ENCODE measurements at regions not wholly inside any gene's neighbourhood (a gene's known extent, or its start where the extent isn't known, plus 50 kb on each side); places are given as distances from the start of the nearest gene placed in this dataset.

DNA sequence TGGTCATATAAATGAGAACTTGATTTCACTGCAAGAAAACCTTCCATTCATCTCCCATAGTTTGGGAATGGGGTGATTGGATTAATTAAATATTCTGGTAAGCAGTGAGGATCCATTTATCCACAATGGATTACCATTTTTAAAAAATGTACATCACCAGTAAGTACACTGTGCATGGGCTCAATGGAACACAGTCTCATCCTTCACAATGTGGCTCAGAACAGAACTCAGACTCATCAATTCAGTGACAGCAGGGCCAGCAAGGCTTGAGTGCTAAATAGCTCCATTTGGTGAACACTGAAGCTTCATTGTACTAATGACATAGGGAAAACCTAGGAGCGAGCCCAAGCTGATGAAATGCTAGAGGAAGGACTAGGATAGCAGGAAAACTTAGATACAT, 223.8 kb downstream of the CMPK2 start:
- no peak overlapping the region for H3K4me3 ChIP-seq (ENCODE audit: low read depth, low read length)
- DNase-seq (ENCODE audit: low read depth) = no peak
- no peak for TF ChIP-seq CTCF (IDR thresholded peaks at IDR 0.05; ENCODE audit: low read depth, low read length, missing control alignments)

GRCh38 chr2:6644261-6644660, 221.4 kb downstream of the CMPK2 start:
- DNase-seq (ENCODE audit: low read depth) = no peak
- H3K4me3 ChIP-seq (ENCODE audit: low read depth, low read length) = no peak overlapping the region
- no peak for TF ChIP-seq CTCF (IDR thresholded peaks at IDR 0.05; ENCODE audit: low read depth, low read length, missing control alignments)

DNA sequence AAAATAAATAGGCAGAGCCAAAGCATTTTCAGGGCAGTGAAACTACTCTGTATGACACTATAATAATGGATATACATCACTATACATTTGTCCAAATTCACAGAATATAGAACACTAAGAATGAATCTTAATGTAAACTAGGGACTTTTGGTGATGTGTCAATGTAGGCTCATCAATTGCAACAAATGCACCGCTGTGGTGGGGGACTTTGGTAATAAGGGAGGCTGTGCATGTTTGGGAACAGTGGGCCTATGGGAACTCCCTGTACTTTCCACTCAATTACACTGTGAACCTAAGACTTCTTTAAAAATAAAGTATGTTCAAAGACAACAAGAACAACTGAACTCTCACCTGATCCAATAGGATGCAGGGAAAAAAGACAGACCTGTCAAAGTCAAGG, 220.7 kb downstream of the CMPK2 start:
- no peak for TF ChIP-seq CTCF (IDR thresholded peaks at IDR 0.05; ENCODE audit: low read depth, low read length, missing control alignments)
- DNase-seq (ENCODE audit: low read depth) = no peak
- no peak overlapping the region for H3K4me3 ChIP-seq (ENCODE audit: low read depth, low read length)

DNA sequence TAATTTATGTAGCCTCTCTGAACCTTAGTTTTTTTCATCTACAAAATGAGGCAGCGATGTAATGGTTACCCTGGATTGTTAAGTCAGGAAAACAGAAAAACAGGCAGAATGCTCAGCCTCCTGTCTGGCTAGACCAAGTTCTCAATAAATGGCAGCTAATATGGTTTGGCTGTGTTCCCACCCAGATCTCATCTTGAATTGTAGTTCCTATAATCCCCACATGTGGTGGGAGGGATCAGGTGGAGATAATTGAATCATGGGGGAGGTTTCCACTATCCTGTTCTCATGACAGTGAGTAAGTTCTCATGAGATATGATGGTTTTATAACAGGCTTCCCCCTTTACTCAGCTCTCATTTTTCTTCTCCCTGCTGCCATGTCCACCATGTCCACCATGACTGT, 220.0 kb downstream of the CMPK2 start:
- H3K4me3 ChIP-seq (ENCODE audit: low read depth, low read length) = no peak overlapping the region
- TF ChIP-seq CTCF (IDR thresholded peaks at IDR 0.05; ENCODE audit: low read depth, low read length, missing control alignments) = no peak
- no peak for DNase-seq (ENCODE audit: low read depth)

DNA sequence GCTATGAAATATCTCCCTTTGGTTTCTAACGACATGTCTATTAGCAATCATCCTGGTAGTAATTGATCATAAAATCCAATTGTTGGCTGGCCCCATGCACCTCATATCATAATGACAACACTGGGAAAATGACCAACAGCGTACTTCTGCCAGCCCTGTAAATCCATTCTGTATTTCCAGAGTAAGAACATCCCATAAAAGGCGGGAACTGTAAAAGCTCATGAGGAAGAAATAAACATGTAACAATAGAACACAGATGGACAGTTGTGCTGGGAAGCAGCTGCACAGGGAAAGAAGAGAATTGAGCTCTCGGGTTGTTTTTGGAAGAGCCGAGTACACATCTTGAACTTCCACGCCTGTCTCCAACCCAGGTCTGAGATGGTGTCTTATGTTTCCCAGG, 218.7 kb downstream of the CMPK2 start:
- H3K4me3 ChIP-seq (ENCODE audit: low read depth, low read length) = no peak overlapping the region
- no peak for DNase-seq (ENCODE audit: low read depth)
- TF ChIP-seq CTCF (IDR thresholded peaks at IDR 0.05; ENCODE audit: low read depth, low read length, missing control alignments) = no peak

GRCh38 chr2:6648596-6649247, 217.0 kb downstream of the CMPK2 start:
- H3K4me3 ChIP-seq (ENCODE audit: low read depth, low read length) = no peak overlapping the region
- no peak for DNase-seq (ENCODE audit: low read depth)
- no peak for TF ChIP-seq CTCF (IDR thresholded peaks at IDR 0.05; ENCODE audit: low read depth, low read length, missing control alignments)

DNA sequence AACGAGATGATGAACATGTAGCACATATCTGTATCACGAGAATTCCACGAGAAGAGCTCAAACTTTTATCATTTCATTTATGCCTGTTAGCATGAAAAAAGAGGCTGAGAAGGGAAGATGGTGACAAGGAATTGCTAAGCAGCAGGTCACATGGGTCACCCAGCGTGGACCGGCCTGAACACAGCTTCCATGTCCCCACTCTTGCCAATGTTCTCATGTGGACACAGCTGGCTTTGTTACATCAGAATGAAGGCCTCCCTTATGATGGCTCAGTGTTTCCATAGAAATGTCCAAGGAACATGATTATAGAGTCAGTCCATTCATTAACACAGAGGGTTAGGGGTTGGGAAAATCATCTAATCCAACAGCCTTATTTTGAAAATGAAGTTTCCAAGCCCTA, 215.4 kb downstream of the CMPK2 start:
- no peak for DNase-seq (ENCODE audit: low read depth)
- TF ChIP-seq CTCF (IDR thresholded peaks at IDR 0.05; ENCODE audit: low read depth, low read length, missing control alignments) = no peak
- no peak overlapping the region for H3K4me3 ChIP-seq (ENCODE audit: low read depth, low read length)

Measured in GM12864 (cell line).